Hepatocyte (in vitro differentiated cells): ENCODE measurements at regions not wholly inside any gene's neighbourhood (a gene's known extent, or its start where the extent isn't known, plus 50 kb on each side); places are given as distances from the start of the nearest gene placed in this dataset.
A peak's percentile ranks its signal among the peaks of the same experiment; 100 is the strongest.

Experiments used
- DNase-seq: peaks from one replicate; pipeline ENCODE4 v3.0.0-alpha.2; 2016; ENCODE audit warnings: low spot score
- H2AFZ ChIP-seq: fragments of 200-600 bp; sonication (generic); 2 replicates; pipeline ENCODE4 v1.6.0; 2016; ENCODE audit warnings: antibody characterized with exemption, mild to moderate bottlenecking
- H3K27ac ChIP-seq: fragments of 200-600 bp; sonication (generic); 2 replicates; pipeline ENCODE4 v1.5.1; 2016; ENCODE audit warnings: mild to moderate bottlenecking
- H3K27me3 ChIP-seq: fragments of 200-600 bp; sonication (generic); 2 replicates; pipeline ENCODE4 v1.6.1; 2016
- H3K36me3 ChIP-seq: fragments of 200-600 bp; sonication (generic); replicated peaks from 2 replicates; pipeline ENCODE4 v1.5.1; 2016; ENCODE audit warnings: low read depth; ENCODE audit not compliant: insufficient read depth
- H3K4me1 ChIP-seq: fragments of 200-600 bp; sonication (generic); 2 replicates; pipeline ENCODE4 v1.5.1; 2016; ENCODE audit warnings: mild to moderate bottlenecking, moderate library complexity; ENCODE audit not compliant: insufficient read depth
- H3K4me2 ChIP-seq: fragments of 200-600 bp; sonication (generic); 2 replicates; pipeline ENCODE4 v1.6.0; 2016
- H3K4me3 ChIP-seq: fragments of 200-600 bp; sonication (generic); 2 replicates; pipeline ENCODE4 v1.5.1; 2016; ENCODE audit warnings: mild to moderate bottlenecking
- H3K79me2 ChIP-seq: fragments of 200-600 bp; sonication (generic); 2 replicates; pipeline ENCODE4 v1.6.0; 2017; ENCODE audit warnings: mild to moderate bottlenecking
- H3K9me2 ChIP-seq: fragments of 200-600 bp; sonication (generic); replicated peaks from 2 replicates; pipeline ENCODE4 v1.6.0; 2017; ENCODE audit warnings: mild to moderate bottlenecking; ENCODE audit not compliant: insufficient read depth
- H3K9me3 ChIP-seq: fragments of 200-600 bp; sonication (generic); 2 replicates; pipeline ENCODE4 v1.5.1; 2016; ENCODE audit warnings: low read depth, mild to moderate bottlenecking
- H4K20me1 ChIP-seq: fragments of 200-600 bp; sonication (generic); 2 replicates; pipeline ENCODE4 v1.6.0; 2016; ENCODE audit warnings: mild to moderate bottlenecking; ENCODE audit not compliant: insufficient read depth, poor library complexity, severe bottlenecking
- EZH2 ChIP-seq: fragments of 200-600 bp; sonication (generic); IDR thresholded peaks from 2 replicates; pipeline ENCODE4 v1.6.1; 2016; ENCODE audit warnings: antibody characterized with exemption, mild to moderate bottlenecking, borderline replicate concordance
- EZH2phosphoT487 ChIP-seq: fragments of 200-600 bp; sonication (generic); IDR thresholded peaks from one replicate; pipeline ENCODE4 v1.6.1; 2018; ENCODE audit warnings: antibody characterized with exemption, mild to moderate bottlenecking, low read depth, moderate library complexity; ENCODE audit not compliant: unreplicated experiment, severe bottlenecking
- WGBS: methylation state at CpG from one replicate; pipeline ENCODE4 v1.1.6; 2016; ENCODE audit warnings: low lambda C conversion rate; ENCODE audit errors: missing lambda C conversion rate; 5-methylcytosine and 5-hydroxymethylcytosine counted together
- TF ChIP-seq, protein P1 (sequence below): fragments of 200-600 bp; sonication (generic); IDR thresholded peaks from 2 replicates; pipeline ENCODE4 v1.5.1; 2016; ENCODE audit warnings: antibody characterized with exemption, mild to moderate bottlenecking; ENCODE audit not compliant: poor library complexity

DNA sequence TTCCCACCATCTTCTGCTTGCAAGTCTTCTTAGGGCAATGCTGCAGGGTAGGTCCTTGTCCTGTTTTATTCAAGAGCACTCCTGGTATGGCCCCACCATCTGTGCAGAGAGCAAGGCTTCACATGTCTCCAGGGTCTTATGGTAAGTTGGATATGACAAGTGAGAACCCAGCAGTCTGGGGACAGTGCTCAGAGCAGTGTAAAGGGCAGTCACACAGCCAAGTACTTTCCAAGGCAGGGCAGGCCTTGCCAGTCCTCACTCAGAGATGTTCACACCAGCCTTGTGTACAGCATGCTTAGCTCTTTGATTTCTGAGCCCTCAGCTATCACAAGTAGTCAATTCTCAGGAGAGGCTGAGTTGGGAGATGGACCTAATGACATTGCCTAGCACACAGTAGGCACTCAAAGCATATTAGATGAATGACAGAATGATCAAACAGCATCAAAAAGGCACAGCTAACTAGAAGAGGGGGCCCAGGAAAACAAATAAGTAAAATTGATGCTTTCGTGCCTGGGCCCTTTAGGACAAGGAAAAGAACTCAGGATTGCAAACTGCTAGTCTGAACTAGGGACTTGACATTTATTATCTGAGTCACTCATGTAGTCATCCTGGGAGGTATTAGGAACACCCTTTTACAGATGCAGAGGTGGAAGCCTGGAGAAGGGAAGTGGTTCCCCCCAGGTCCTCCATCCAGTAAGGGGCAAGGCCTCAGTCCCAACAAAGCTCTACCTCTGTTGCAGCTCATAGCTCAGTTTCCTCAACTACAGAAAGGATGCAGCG is 86.7 kb upstream of the CTAGE1 start:
- WGBS: 61% methylated on average over 2 of the region's 2 CpGs
- Histone ChIP-seq H3K4me2 (no peak overlapping the region), H3K27ac (peak overlapping the region; percentile 83), H3K36me3 (no peaks in the 10 kb centered on the region), H3K9me2 (no peaks in the 10 kb centered on the region), H3K79me2 (no peaks in the 10 kb centered on the region), H3K4me1 (peaks cover 10% of the 10 kb centered on the region), H3K27me3 (no peaks in the 10 kb centered on the region), H3K9me3 (no peaks in the 10 kb centered on the region), H3K4me3 (no peak overlapping the region), H2AFZ (no peak overlapping the region), H4K20me1 (no peaks in the 10 kb centered on the region)
- no peak for TF ChIP-seq EZH2
- TF ChIP-seq, protein P1, sequence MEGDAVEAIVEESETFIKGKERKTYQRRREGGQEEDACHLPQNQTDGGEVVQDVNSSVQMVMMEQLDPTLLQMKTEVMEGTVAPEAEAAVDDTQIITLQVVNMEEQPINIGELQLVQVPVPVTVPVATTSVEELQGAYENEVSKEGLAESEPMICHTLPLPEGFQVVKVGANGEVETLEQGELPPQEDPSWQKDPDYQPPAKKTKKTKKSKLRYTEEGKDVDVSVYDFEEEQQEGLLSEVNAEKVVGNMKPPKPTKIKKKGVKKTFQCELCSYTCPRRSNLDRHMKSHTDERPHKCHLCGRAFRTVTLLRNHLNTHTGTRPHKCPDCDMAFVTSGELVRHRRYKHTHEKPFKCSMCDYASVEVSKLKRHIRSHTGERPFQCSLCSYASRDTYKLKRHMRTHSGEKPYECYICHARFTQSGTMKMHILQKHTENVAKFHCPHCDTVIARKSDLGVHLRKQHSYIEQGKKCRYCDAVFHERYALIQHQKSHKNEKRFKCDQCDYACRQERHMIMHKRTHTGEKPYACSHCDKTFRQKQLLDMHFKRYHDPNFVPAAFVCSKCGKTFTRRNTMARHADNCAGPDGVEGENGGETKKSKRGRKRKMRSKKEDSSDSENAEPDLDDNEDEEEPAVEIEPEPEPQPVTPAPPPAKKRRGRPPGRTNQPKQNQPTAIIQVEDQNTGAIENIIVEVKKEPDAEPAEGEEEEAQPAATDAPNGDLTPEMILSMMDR: no peak
- no peak for TF ChIP-seq EZH2phosphoT487
- no peak for DNase-seq

DNA sequence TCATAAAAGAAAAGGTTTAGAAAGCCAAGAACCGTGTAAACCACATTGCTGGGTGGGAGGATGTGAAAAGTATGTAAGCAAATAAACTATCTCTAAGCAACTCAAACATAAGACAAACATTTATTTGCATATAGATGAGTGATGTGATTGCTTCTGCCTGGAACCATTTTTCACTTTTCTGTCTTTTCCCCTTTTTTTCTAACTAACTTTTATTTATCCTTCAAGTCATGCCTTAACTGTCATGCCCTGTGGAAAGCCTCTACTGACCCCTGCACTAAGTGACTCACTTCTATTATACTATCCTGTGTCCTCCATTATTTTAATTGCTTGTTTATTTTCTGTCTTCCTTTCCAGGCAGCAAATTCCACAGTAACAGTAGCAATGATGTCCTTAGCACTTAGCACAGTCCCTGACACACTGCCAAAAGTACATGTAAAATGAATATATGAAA is 87.5 kb upstream of the CTAGE1 start:
- H3K79me2 ChIP-seq: no peaks in the 10 kb centered on the region
- no peaks in the 10 kb centered on the region for H3K9me2 ChIP-seq
- no peak overlapping the region for H2AFZ ChIP-seq
- no peaks in the 10 kb centered on the region for H3K36me3 ChIP-seq
- H3K9me3 ChIP-seq: no peaks in the 10 kb centered on the region
- H3K4me2 ChIP-seq: no peak overlapping the region
- DNase-seq: no peak
- no peak overlapping the region for H3K4me3 ChIP-seq
- peaks cover 10% of the 10 kb centered on the region for H3K4me1 ChIP-seq
- peak overlapping the region; percentile 83 for H3K27ac ChIP-seq
- H4K20me1 ChIP-seq: no peaks in the 10 kb centered on the region
- no peak for TF ChIP-seq EZH2
- TF ChIP-seq, protein P1: no peak
- WGBS: 30% methylated on average over 1 of the region's 1 CpG
- H3K27me3 ChIP-seq: no peaks in the 10 kb centered on the region

DNA sequence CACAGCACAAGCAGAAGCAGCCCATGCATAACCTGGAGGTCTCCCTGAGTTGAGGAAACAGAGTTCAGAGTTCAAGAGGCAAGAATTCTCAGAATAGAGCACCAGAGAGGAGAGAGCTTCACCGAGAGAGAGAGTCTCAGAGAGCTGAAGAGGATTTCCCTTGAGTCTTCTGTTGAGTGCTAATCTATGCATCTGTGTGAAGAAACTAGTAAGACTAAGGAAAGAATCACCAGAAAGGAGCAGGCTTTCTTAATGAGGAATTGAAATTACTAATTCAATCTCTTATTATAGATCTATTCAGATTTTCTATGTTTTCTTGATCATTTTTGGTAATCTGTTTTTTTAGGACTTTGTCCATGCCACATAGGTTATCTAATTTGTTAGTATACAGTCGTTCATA is 89.3 kb upstream of the CTAGE1 start:
- WGBS: 77% methylated on average over 2 of the region's 2 CpGs
- no peaks in the 10 kb centered on the region for H4K20me1 ChIP-seq
- TF ChIP-seq, protein P1: no peak
- TF ChIP-seq EZH2 (no peak), EZH2phosphoT487 (no peak)

More for the DNA sequence above, 89.3 kb upstream of the CTAGE1 start:
- no peak for DNase-seq
- H3K9me2 ChIP-seq: no peaks in the 10 kb centered on the region
- no peak overlapping the region for H3K4me2 ChIP-seq
- no peak overlapping the region for H3K4me3 ChIP-seq
- no peaks in the 10 kb centered on the region for H3K27me3 ChIP-seq
- no peaks in the 10 kb centered on the region for H3K79me2 ChIP-seq
- H3K4me1 ChIP-seq: peaks cover 10% of the 10 kb centered on the region
- H2AFZ ChIP-seq: no peak overlapping the region
- no peaks in the 10 kb centered on the region for H3K36me3 ChIP-seq
- H3K27ac ChIP-seq: no peak overlapping the region
- no peaks in the 10 kb centered on the region for H3K9me3 ChIP-seq
